HFF-Myc (cell line): ENCODE measurements at regions not wholly inside any gene's neighbourhood (a gene's known extent, or its start where the extent isn't known, plus 50 kb on each side); places are given as distances from the start of the nearest gene placed in this dataset.

ENCODE experiments used
- DNase-seq: peaks from one replicate; pipeline ENCODE4 v3.0.0-alpha.2; 2011; ENCODE audit warnings: low read depth; ENCODE audit errors: extremely low read depth
- H3K4me3 ChIP-seq: replicated peaks from 2 replicates; pipeline ENCODE4 v1.5.1; 2011; ENCODE audit warnings: low read depth, mild to moderate bottlenecking, control low read depth, low read length
- TF ChIP-seq, protein P1 (sequence below): IDR thresholded peaks from 2 replicates; pipeline ENCODE4 v1.5.1; 2012; ENCODE audit warnings: mild to moderate bottlenecking, low read depth, low read length, control low read depth; ENCODE audit errors: missing control alignments

- H3K4me3 ChIP-seq = no peak overlapping the region
- TF ChIP-seq, protein P1, sequence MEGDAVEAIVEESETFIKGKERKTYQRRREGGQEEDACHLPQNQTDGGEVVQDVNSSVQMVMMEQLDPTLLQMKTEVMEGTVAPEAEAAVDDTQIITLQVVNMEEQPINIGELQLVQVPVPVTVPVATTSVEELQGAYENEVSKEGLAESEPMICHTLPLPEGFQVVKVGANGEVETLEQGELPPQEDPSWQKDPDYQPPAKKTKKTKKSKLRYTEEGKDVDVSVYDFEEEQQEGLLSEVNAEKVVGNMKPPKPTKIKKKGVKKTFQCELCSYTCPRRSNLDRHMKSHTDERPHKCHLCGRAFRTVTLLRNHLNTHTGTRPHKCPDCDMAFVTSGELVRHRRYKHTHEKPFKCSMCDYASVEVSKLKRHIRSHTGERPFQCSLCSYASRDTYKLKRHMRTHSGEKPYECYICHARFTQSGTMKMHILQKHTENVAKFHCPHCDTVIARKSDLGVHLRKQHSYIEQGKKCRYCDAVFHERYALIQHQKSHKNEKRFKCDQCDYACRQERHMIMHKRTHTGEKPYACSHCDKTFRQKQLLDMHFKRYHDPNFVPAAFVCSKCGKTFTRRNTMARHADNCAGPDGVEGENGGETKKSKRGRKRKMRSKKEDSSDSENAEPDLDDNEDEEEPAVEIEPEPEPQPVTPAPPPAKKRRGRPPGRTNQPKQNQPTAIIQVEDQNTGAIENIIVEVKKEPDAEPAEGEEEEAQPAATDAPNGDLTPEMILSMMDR = no peak
- DNase-seq = no peak
Measured at GRCh38 chr9:71403106-71403505, 281.7 kb upstream of the TRPM3 start.

DNA sequence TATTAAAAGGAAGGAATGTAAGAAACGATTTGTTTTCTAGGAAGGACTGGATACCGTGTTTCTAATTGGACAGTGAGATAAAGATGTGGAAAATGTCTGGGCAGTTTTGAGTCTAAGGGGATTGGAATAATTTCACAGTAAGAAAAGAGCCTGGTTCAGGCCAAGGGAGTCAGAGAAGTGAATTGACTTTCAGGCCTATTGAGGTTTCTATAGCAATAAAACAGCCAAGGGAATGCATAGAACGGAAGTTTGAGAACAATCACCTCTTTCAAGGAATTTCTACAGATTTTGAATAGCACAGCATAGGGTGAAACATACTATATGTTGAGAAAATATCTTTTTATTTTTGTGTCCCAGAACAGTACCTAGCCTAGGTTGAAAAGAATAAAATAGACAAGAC is 271.6 kb upstream of the TRPM3 start:
- no peak for DNase-seq
- no peak overlapping the region for H3K4me3 ChIP-seq
- TF ChIP-seq, protein P1 = no peak

GRCh38 chr9:71384343-71384742 is 262.9 kb upstream of the TRPM3 start:
- TF ChIP-seq, protein P1 = no peak
- no peak for DNase-seq
- no peak overlapping the region for H3K4me3 ChIP-seq

GRCh38 chr9:71383308-71383940 is 262.0 kb upstream of the TRPM3 start:
- H3K4me3 ChIP-seq = no peak overlapping the region
- DNase-seq = no peak
- TF ChIP-seq, protein P1 = no peak

- TF ChIP-seq, protein P1 = no peak
Measured at GRCh38 chr9:71368157-71368556, 246.7 kb upstream of the TRPM3 start.

GRCh38 chr9:71364186-71364955 is 242.9 kb upstream of the TRPM3 start:
- no peak overlapping the region for H3K4me3 ChIP-seq
- no peak for DNase-seq
- TF ChIP-seq, protein P1 = no peak

More at GRCh38 chr9:71368157-71368556, 246.7 kb upstream of the TRPM3 start:
- no peak for DNase-seq
- H3K4me3 ChIP-seq = no peak overlapping the region
